GM23338 (cell line): ENCODE measurements at regions not wholly inside any gene's neighbourhood (a gene's known extent, or its start where the extent isn't known, plus 50 kb on each side); places are given as distances from the start of the nearest gene placed in this dataset.

Experiments
- ATAC-seq: fragments of 200-7000 bp; cut with Tn5 transposase; 3 replicates; pipeline ENCODE4 v1.9.1; 2020
- DNase-seq: peaks from one replicate; pipeline ENCODE4 v3.0.0-alpha.2; 2015; ENCODE audit warnings: low spot score
- H2AFZ ChIP-seq: fragments of 200-600 bp; sonication (generic); 2 replicates; pipeline ENCODE4 v1.8.0; 2016; ENCODE audit warnings: antibody characterized with exemption, mild to moderate bottlenecking, moderate library complexity
- H3F3A ChIP-seq: fragments of 200-600 bp; sonication (generic); replicated peaks from 2 replicates; pipeline ENCODE4 v1.8.0; 2017; ENCODE audit warnings: antibody characterized with exemption, mixed run types, low read depth
- H3K27ac ChIP-seq: fragments of 200-600 bp; sonication (generic); 2 replicates; pipeline ENCODE4 v1.6.1; 2016; ENCODE audit warnings: low read depth
- H3K27me3 ChIP-seq: fragments of 200-600 bp; sonication (generic); 2 replicates; pipeline ENCODE4 v1.8.0; 2016; ENCODE audit warnings: mild to moderate bottlenecking, mixed run types, moderate library complexity; ENCODE audit not compliant: insufficient read depth
- H3K36me3 ChIP-seq: fragments of 200-600 bp; sonication (generic); 2 replicates; pipeline ENCODE4 v1.8.0; 2016; ENCODE audit warnings: mild to moderate bottlenecking; ENCODE audit not compliant: insufficient read depth
- H3K4me1 ChIP-seq: fragments of 200-600 bp; sonication (generic); 2 replicates; pipeline ENCODE4 v1.8.0; 2016; ENCODE audit warnings: mild to moderate bottlenecking, moderate library complexity; ENCODE audit not compliant: insufficient read depth
- H3K4me2 ChIP-seq: fragments of 200-600 bp; sonication (generic); 2 replicates; pipeline ENCODE4 v1.7.1; 2017; ENCODE audit warnings: mixed run types
- H3K4me3 ChIP-seq: fragments of 200-600 bp; sonication (generic); 2 replicates; pipeline ENCODE4 v1.6.1; 2016; ENCODE audit warnings: mixed run types
- H3K79me2 ChIP-seq: fragments of 200-600 bp; sonication (generic); replicated peaks from 2 replicates; pipeline ENCODE4 v1.8.0; 2017; ENCODE audit warnings: mild to moderate bottlenecking; ENCODE audit not compliant: insufficient read depth
- H3K9me2 ChIP-seq: fragments of 200-600 bp; sonication (generic); 2 replicates; pipeline ENCODE4 v1.8.0; 2017; ENCODE audit not compliant: insufficient read depth
- H4K20me1 ChIP-seq: fragments of 200-600 bp; sonication (generic); replicated peaks from 2 replicates; pipeline ENCODE4 v1.8.0; 2017; ENCODE audit warnings: mild to moderate bottlenecking; ENCODE audit not compliant: insufficient read depth
- H3K27ac Mint-ChIP-seq: 2 replicates; pipeline ENCODE4 v1.8.0; 2020; ENCODE audit warnings: inconsistent platforms, mild to moderate bottlenecking, moderate library complexity, mixed read lengths
- H3K27me3 Mint-ChIP-seq: 3 replicates; pipeline ENCODE4 v1.8.0; 2022; ENCODE audit warnings: low read depth, mild to moderate bottlenecking, moderate library complexity, mixed read lengths, inconsistent platforms; ENCODE audit not compliant: insufficient read depth, poor library complexity
- H3K36me3 Mint-ChIP-seq: 3 replicates; pipeline ENCODE4 v1.8.0; 2021; ENCODE audit warnings: low read depth, mild to moderate bottlenecking, inconsistent platforms, moderate library complexity, mixed read lengths
- H3K4me1 Mint-ChIP-seq: 3 replicates; pipeline ENCODE4 v1.8.0; 2020; ENCODE audit warnings: mild to moderate bottlenecking, inconsistent platforms, mixed read lengths
- H3K4me3 Mint-ChIP-seq: 3 replicates; pipeline ENCODE4 v1.8.0; 2021; ENCODE audit warnings: moderate library complexity, mild to moderate bottlenecking, inconsistent platforms, mixed read lengths
- H3K9me3 Mint-ChIP-seq: 3 replicates; pipeline ENCODE4 v1.8.0; 2020; ENCODE audit warnings: moderate library complexity, mild to moderate bottlenecking, inconsistent platforms, mixed read lengths
- CREB1 ChIP-seq: fragments of 250-450 bp; sonication (Bioruptor Pico); IDR thresholded peaks from 2 replicates; pipeline ENCODE4 v1.5.0; 2020; ENCODE audit warnings: low read depth, mild to moderate bottlenecking, moderate library complexity
- ETS1 ChIP-seq: IDR thresholded peaks from 2 replicates; pipeline ENCODE4 v1.6.1; 2016; ENCODE audit warnings: antibody characterized with exemption
- EZH2 ChIP-seq: fragments of 200-600 bp; sonication (generic); IDR thresholded peaks from one replicate; pipeline ENCODE4 v1.8.0; 2017; ENCODE audit warnings: antibody characterized with exemption, mild to moderate bottlenecking, low read depth; ENCODE audit not compliant: unreplicated experiment
- POLR2AphosphoS5 ChIP-seq: IDR thresholded peaks from 2 replicates; pipeline ENCODE4 v1.6.1; 2016; ENCODE audit warnings: antibody characterized with exemption, low read depth
- STAT1 ChIP-seq: IDR thresholded peaks from one replicate; pipeline ENCODE4 v1.6.1; 2016; ENCODE audit warnings: antibody characterized with exemption; ENCODE audit not compliant: unreplicated experiment
- ZNF114 ChIP-seq: fragments of 250-450 bp; sonication (Bioruptor Pico); IDR thresholded peaks from 2 replicates; pipeline ENCODE4 v1.5.0; 2020; ENCODE audit warnings: mild to moderate bottlenecking, moderate library complexity
- ZNF331 ChIP-seq: fragments of 250-450 bp; sonication (Bioruptor Pico); IDR thresholded peaks from 2 replicates; pipeline ENCODE4 v1.5.0; 2020; ENCODE audit warnings: low read depth, mild to moderate bottlenecking, moderate library complexity
- TF ChIP-seq, protein P1 (sequence below): IDR thresholded peaks from one replicate; pipeline ENCODE4 v1.6.1; 2018; ENCODE audit warnings: antibody characterized with exemption; ENCODE audit not compliant: unreplicated experiment
- TF ChIP-seq, protein P2 (sequence below), 2 experiments: fragments of 200-600 bp in 1 of 2; sonication (generic) in 1 of 2; conservative IDR thresholded peaks; 2 replicates each; pipeline versions ENCODE4 v1.5.1 to v1.6.1; 2016 to 2017; ENCODE audit warnings: antibody characterized with exemption in 2 of 2, low read depth in 2 of 2, mild to moderate bottlenecking in 2 of 2, moderate library complexity in 1 of 2

GRCh38 chr3:67920969-67921368, 266.6 kb upstream of the SUCLG2 start (continued):
- TF ChIP-seq, protein P1, sequence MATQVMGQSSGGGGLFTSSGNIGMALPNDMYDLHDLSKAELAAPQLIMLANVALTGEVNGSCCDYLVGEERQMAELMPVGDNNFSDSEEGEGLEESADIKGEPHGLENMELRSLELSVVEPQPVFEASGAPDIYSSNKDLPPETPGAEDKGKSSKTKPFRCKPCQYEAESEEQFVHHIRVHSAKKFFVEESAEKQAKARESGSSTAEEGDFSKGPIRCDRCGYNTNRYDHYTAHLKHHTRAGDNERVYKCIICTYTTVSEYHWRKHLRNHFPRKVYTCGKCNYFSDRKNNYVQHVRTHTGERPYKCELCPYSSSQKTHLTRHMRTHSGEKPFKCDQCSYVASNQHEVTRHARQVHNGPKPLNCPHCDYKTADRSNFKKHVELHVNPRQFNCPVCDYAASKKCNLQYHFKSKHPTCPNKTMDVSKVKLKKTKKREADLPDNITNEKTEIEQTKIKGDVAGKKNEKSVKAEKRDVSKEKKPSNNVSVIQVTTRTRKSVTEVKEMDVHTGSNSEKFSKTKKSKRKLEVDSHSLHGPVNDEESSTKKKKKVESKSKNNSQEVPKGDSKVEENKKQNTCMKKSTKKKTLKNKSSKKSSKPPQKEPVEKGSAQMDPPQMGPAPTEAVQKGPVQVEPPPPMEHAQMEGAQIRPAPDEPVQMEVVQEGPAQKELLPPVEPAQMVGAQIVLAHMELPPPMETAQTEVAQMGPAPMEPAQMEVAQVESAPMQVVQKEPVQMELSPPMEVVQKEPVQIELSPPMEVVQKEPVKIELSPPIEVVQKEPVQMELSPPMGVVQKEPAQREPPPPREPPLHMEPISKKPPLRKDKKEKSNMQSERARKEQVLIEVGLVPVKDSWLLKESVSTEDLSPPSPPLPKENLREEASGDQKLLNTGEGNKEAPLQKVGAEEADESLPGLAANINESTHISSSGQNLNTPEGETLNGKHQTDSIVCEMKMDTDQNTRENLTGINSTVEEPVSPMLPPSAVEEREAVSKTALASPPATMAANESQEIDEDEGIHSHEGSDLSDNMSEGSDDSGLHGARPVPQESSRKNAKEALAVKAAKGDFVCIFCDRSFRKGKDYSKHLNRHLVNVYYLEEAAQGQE: no peak
- no peak for TF ChIP-seq ZNF114 (CRISPR knock-in tag)
- TF ChIP-seq STAT1: no peak
- TF ChIP-seq, protein P2, sequence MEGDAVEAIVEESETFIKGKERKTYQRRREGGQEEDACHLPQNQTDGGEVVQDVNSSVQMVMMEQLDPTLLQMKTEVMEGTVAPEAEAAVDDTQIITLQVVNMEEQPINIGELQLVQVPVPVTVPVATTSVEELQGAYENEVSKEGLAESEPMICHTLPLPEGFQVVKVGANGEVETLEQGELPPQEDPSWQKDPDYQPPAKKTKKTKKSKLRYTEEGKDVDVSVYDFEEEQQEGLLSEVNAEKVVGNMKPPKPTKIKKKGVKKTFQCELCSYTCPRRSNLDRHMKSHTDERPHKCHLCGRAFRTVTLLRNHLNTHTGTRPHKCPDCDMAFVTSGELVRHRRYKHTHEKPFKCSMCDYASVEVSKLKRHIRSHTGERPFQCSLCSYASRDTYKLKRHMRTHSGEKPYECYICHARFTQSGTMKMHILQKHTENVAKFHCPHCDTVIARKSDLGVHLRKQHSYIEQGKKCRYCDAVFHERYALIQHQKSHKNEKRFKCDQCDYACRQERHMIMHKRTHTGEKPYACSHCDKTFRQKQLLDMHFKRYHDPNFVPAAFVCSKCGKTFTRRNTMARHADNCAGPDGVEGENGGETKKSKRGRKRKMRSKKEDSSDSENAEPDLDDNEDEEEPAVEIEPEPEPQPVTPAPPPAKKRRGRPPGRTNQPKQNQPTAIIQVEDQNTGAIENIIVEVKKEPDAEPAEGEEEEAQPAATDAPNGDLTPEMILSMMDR (conservative IDR thresholded peaks at IDR 0.05; ENCODE audit: low read depth in 2 of 2): no peak
- no peak for TF ChIP-seq POLR2AphosphoS5
- no peak for TF ChIP-seq EZH2

DNA sequence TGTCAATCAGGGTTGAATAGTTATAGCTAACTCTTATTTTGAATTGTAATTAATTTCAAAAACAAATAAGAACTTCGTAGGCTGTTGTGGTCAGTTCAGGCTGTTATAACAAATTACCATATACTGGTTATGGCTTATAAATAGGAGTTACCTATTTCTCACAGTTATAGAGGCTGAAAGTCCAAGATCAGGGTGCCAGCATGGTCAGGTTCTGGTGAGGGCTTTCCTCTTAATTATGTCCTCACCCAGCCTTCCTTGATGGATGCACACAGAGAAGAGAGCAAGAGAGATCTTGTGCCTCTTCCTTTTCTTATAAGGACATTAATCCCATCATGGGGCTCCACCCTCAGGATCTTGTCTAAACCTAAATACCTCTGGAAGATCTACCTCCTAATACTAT, 265.9 kb upstream of the SUCLG2 start:
- no peak overlapping the region for H3K4me2 ChIP-seq
- no peak overlapping the region for H3K27ac ChIP-seq
- H3K36me3 Mint-ChIP-seq: no peaks in the 10 kb centered on the region
- H3K27ac Mint-ChIP-seq: no peak overlapping the region
- H3K36me3 ChIP-seq: no peaks in the 10 kb centered on the region
- no peaks in the 10 kb centered on the region for H4K20me1 ChIP-seq
- H3K79me2 ChIP-seq: no peaks in the 10 kb centered on the region
- H3K4me3 Mint-ChIP-seq: no peak overlapping the region
- no peak overlapping the region for H2AFZ ChIP-seq
- H3K4me3 ChIP-seq: no peak overlapping the region
- no peaks in the 10 kb centered on the region for H3K27me3 ChIP-seq
- no peaks in the 10 kb centered on the region for H3K4me1 ChIP-seq
- H3K4me1 Mint-ChIP-seq: no peaks in the 10 kb centered on the region
- H3K9me2 ChIP-seq: 0 out of 2 replicates have a peak, but pooled peaks cover 6% of the 10 kb centered on the region
- H3F3A ChIP-seq: no peaks in the 10 kb centered on the region
- ATAC-seq (no peak), DNase-seq (no peak)
- no peaks in the 10 kb centered on the region for H3K27me3 Mint-ChIP-seq
- peaks cover 7% of the 10 kb centered on the region; the same call in 1 of the 3 replicates for H3K9me3 Mint-ChIP-seq
- TF ChIP-seq ETS1 (no peak), CREB1 (CRISPR knock-in tag) (no peak), ZNF331 (CRISPR knock-in tag) (no peak)
- TF ChIP-seq, protein P2 (conservative IDR thresholded peaks at IDR 0.05; ENCODE audit: low read depth in 2 of 2): no peak
- TF ChIP-seq, protein P1: no peak
